ENCODE measurements at regions not wholly inside any gene's neighbourhood (a gene's known extent, or its start where the extent isn't known, plus 50 kb on each side); places are given as distances from the start of the nearest gene placed in this dataset.

DNA sequence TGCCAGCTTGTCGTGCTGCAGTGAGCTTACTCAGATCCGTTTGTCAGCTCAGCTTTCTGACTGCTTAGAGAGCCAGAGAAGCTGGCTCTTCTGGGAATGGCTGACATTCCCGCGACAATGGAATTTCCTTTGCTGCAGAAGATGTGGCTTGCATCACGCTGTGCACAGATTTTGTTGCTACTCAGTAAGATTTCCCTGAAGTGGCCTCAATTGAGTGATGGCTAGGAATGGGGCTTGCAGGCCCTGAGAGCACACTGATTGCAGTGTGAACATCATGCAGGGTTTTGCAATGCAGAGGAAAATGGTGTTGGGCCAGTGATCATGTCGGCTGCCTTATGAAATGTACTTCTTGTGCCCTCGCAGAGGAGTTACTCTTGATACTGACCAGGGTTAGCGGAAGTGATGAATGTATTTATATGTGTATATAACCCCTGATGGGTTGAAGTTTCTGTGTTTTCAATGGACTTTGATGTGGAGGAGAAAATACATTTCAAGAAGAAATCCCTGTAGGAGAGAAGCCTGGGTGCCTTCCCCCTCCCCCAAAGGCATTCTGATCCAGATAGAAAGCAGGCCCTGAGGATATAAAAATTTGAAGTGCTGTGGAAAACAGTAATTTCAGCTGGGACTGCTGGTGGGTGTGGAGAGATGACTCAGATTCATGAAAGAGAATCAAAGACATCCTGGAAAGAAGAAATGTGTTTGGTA lies 102.5 kb upstream of the PDZRN3 start:
- WGBS, 2 donors, result 38 to 45% methylated on average over 8 of the region's 8 CpGs
- TF ChIP-seq, protein P1, sequence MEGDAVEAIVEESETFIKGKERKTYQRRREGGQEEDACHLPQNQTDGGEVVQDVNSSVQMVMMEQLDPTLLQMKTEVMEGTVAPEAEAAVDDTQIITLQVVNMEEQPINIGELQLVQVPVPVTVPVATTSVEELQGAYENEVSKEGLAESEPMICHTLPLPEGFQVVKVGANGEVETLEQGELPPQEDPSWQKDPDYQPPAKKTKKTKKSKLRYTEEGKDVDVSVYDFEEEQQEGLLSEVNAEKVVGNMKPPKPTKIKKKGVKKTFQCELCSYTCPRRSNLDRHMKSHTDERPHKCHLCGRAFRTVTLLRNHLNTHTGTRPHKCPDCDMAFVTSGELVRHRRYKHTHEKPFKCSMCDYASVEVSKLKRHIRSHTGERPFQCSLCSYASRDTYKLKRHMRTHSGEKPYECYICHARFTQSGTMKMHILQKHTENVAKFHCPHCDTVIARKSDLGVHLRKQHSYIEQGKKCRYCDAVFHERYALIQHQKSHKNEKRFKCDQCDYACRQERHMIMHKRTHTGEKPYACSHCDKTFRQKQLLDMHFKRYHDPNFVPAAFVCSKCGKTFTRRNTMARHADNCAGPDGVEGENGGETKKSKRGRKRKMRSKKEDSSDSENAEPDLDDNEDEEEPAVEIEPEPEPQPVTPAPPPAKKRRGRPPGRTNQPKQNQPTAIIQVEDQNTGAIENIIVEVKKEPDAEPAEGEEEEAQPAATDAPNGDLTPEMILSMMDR (IDR thresholded peaks at IDR 0.05; ENCODE audit: control extremely low read depth, extremely low read depth), result no peak
- H3K36me3 ChIP-seq (ENCODE audit: control insufficient read depth in 4 of 4, insufficient read depth in 4 of 4, low read length in 4 of 4), result no peaks in the 10 kb centered on the region
- H3K27me3 ChIP-seq (ENCODE audit: control insufficient read depth in 3 of 3, insufficient read depth in 3 of 3, low read length in 2 of 3), result no peaks in the 10 kb centered on the region
- H3K4me1 ChIP-seq (ENCODE audit: control insufficient read depth in 5 of 5, insufficient read depth in 5 of 5, low read length in 5 of 5), result peaks cover 0 to 35% (median 21%) of the 10 kb centered on the region in 5 donors
- no peaks in the 10 kb centered on the region for H3K9me3 ChIP-seq (ENCODE audit: control insufficient read depth in 4 of 4, insufficient read depth in 3 of 4, low read length in 3 of 4)
- ATAC-seq (ENCODE audit: insufficient read depth, low FRiP score) (peak; percentile 37), DNase-seq (peak; percentile 81 to 95 (median 89))
- peak overlapping the region in 1 of 2 donors; percentile 3 for H3K9ac ChIP-seq (ENCODE audit: insufficient read depth in 1 of 2, low read length in 2 of 2)
- no peak overlapping the region for H3K4me3 ChIP-seq
- H3K27ac ChIP-seq (ENCODE audit: low read depth in 1 of 2, low read length in 1 of 2), result no peak overlapping the region

DNA sequence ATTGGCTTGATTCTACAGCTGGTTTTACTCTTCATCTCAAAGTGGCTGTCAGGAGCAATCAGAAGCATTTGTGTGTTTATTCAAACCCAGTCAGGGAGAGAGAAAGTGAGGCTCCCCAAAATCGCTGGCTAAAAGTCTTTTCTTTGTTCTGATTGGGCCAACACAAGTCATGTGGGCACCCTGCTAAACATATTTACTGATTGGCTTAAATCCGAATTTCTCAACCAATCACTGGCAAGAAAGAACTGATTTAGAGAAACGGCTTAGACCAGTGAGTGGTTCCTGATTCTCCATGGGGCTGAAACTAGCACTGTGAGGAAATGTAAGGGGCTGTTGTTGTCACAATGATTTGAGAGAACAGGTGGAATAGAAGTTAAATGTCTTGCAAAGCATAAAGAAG lies 98.9 kb upstream of the PDZRN3 start:
- Histone ChIP-seq H3K27me3 (ENCODE audit: control insufficient read depth in 3 of 3, insufficient read depth in 3 of 3, low read length in 2 of 3) (no peaks in the 10 kb centered on the region), H3K9ac (ENCODE audit: insufficient read depth in 1 of 2, low read length in 2 of 2) (no peak overlapping the region), H3K4me3 (no peak overlapping the region), H3K9me3 (ENCODE audit: control insufficient read depth in 4 of 4, insufficient read depth in 3 of 4, low read length in 3 of 4) (no peaks in the 10 kb centered on the region), H3K4me1 (ENCODE audit: control insufficient read depth in 5 of 5, insufficient read depth in 5 of 5, low read length in 5 of 5) (peaks cover 0 to 54% (median 14%) of the 10 kb centered on the region in 5 donors), H3K27ac (ENCODE audit: low read depth in 1 of 2, low read length in 1 of 2) (no peak overlapping the region), H3K36me3 (ENCODE audit: control insufficient read depth in 4 of 4, insufficient read depth in 4 of 4, low read length in 4 of 4) (no peaks in the 10 kb centered on the region)
- WGBS, 2 donors, result 73 to 82% methylated on average over 3 of the region's 3 CpGs
- TF ChIP-seq, protein P1 (IDR thresholded peaks at IDR 0.05; ENCODE audit: control extremely low read depth, extremely low read depth), result no peak
- no peak for ATAC-seq (ENCODE audit: insufficient read depth, low FRiP score)
- peak in 1 of 3 donors; percentile 21 for DNase-seq

DNA sequence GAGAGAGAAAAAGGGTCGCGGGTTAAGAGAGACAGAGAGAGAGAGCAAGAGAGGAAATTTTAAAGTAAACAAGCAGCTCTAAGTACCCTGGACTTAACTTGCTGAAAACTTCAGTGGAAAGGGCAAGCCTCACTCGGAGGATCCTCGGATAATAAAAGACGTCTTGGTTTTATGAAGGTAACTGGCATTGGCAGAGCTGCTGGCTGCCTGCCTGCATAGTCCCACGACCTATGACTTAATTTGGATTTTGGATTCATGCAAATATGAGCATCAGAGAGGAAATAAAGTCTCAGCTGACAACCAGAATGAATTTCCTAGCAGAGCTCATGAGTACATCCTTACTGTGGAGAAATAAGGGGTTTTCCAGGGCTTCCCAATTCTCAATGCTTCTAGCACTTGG lies 95.1 kb upstream of the PDZRN3 start:
- no peaks in the 10 kb centered on the region for H3K27me3 ChIP-seq (ENCODE audit: control insufficient read depth in 3 of 3, insufficient read depth in 3 of 3, low read length in 2 of 3)
- H3K4me1 ChIP-seq (ENCODE audit: control insufficient read depth in 5 of 5, insufficient read depth in 5 of 5, low read length in 5 of 5), result peaks cover 0 to 30% (median 10%) of the 10 kb centered on the region in 5 donors
- H3K9ac ChIP-seq (ENCODE audit: insufficient read depth in 1 of 2, low read length in 2 of 2), result peak overlapping the region in 1 of 2 donors; percentile 73
- H3K27ac ChIP-seq (ENCODE audit: low read depth in 1 of 2, low read length in 1 of 2), result no peak overlapping the region
- TF ChIP-seq, protein P1 (IDR thresholded peaks at IDR 0.05; ENCODE audit: control extremely low read depth, extremely low read depth), result no peak
- no peaks in the 10 kb centered on the region for H3K36me3 ChIP-seq (ENCODE audit: control insufficient read depth in 4 of 4, insufficient read depth in 4 of 4, low read length in 4 of 4)
- DNase-seq (peak in 2 of 3 donors; percentile 62 to 78), ATAC-seq (ENCODE audit: insufficient read depth, low FRiP score) (no peak)
- WGBS, 2 donors, result 36 to 39% methylated on average over 6 of the region's 6 CpGs
- H3K9me3 ChIP-seq (ENCODE audit: control insufficient read depth in 4 of 4, insufficient read depth in 3 of 4, low read length in 3 of 4), result no peaks in the 10 kb centered on the region
- no peak overlapping the region for H3K4me3 ChIP-seq

Data from lung (tissue), 11 donors.